OCI-LY3 (cell line): ENCODE measurements at regions not wholly inside any gene's neighbourhood (a gene's known extent, or its start where the extent isn't known, plus 50 kb on each side); places are given as distances from the start of the nearest gene placed in this dataset.

Experiments
- EZH2phosphoT487 ChIP-seq: fragments of 200-600 bp; shearing (Covaris generic); IDR thresholded peaks from 2 replicates; pipeline ENCODE4 v1.6.1; 2018; ENCODE audit warnings: antibody characterized with exemption, mixed run types, low read depth
- TF ChIP-seq, protein P1 (sequence below): fragments of 200-600, 300-600 bp; sonication (generic); IDR thresholded peaks from 2 replicates; pipeline ENCODE4 v1.5.1; 2014; ENCODE audit warnings: antibody characterized with exemption, low read length, low read depth

DNA sequence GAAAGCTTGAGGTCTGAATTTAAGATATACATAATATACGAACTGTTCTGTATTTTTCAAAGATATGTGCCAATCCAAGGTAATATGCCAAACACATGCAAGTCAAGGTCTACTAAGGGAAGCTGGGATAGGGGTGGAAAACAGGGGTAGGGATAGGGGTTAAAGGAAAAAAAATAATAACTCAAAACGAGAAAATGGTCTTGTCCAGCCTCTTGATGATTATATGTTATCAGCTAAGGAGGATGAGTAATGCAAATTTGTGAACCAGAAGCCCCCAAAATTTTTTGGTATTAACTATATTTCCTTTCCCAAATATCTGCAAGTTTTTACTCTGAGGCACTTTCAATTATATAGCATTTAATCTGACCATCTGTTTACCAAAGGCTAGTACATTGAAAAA is 219.3 kb downstream of the ZEB2 start:
- TF ChIP-seq, protein P1, sequence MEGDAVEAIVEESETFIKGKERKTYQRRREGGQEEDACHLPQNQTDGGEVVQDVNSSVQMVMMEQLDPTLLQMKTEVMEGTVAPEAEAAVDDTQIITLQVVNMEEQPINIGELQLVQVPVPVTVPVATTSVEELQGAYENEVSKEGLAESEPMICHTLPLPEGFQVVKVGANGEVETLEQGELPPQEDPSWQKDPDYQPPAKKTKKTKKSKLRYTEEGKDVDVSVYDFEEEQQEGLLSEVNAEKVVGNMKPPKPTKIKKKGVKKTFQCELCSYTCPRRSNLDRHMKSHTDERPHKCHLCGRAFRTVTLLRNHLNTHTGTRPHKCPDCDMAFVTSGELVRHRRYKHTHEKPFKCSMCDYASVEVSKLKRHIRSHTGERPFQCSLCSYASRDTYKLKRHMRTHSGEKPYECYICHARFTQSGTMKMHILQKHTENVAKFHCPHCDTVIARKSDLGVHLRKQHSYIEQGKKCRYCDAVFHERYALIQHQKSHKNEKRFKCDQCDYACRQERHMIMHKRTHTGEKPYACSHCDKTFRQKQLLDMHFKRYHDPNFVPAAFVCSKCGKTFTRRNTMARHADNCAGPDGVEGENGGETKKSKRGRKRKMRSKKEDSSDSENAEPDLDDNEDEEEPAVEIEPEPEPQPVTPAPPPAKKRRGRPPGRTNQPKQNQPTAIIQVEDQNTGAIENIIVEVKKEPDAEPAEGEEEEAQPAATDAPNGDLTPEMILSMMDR: no peak
- no peak for TF ChIP-seq EZH2phosphoT487
